Hepatocyte (in vitro differentiated cells): ENCODE measurements at regions not wholly inside any gene's neighbourhood (a gene's known extent, or its start where the extent isn't known, plus 50 kb on each side); places are given as distances from the start of the nearest gene placed in this dataset.

Experiments used
- CTCF ChIP-seq: fragments of 200-600 bp; sonication (generic); IDR thresholded peaks from 2 replicates; pipeline ENCODE4 v1.5.1; 2016; ENCODE audit warnings: antibody characterized with exemption, mild to moderate bottlenecking; ENCODE audit not compliant: poor library complexity
- EZH2 ChIP-seq: fragments of 200-600 bp; sonication (generic); IDR thresholded peaks from 2 replicates; pipeline ENCODE4 v1.6.1; 2016; ENCODE audit warnings: antibody characterized with exemption, mild to moderate bottlenecking, borderline replicate concordance
- EZH2phosphoT487 ChIP-seq: fragments of 200-600 bp; sonication (generic); IDR thresholded peaks from one replicate; pipeline ENCODE4 v1.6.1; 2018; ENCODE audit warnings: antibody characterized with exemption, mild to moderate bottlenecking, low read depth, moderate library complexity; ENCODE audit not compliant: unreplicated experiment, severe bottlenecking

- no peak for TF ChIP-seq CTCF
- no peak for TF ChIP-seq EZH2
- TF ChIP-seq EZH2phosphoT487, result no peak
These were observed 349.2 kb upstream of the RORB start for GRCh38 chr9:74147906-74148305.
